ENCODE measurements at regions not wholly inside any gene's neighbourhood (a gene's known extent, or its start where the extent isn't known, plus 50 kb on each side); places are given as distances from the start of the nearest gene placed in this dataset.

DNA sequence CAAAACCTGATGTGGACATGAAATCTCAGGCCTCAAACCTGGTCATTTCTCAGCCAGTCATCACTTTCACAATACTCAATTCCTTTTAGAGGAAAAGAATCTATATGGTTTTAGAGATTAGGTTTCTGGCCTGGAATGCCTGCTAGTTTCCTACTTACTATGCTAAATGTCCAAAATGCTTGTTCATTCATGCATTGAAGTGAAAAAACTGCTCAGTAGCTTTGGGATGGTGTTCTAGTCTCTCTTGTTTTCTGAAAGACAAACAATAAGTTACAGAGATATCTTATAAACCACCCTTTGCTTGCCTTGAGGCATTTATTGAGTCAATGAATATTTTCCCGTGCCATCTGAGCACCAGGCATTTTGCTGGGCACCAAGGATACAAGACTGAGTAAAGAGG lies 1146.5 kb upstream of the GOT2 start:
- H3K27me3 ChIP-seq, result no peaks in the 10 kb centered on the region

DNA sequence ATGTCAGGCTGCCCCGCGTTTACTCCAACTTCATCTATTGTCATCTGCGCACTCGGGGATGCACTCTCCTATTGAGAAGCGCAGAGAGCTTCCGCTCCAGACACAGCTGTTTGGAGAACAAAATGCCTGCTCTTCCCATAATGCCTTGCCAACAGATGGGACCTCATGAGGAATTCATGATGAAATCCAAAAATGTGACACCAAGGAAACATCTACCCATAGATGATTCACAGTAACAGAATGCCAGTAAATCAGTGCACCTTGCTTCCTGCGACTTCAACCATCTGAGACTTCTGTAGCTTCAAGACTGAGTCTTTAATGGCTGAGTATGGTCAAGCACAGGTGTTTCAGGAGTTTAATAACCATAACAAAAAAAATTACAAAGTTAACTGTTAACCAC lies 1144.9 kb upstream of the GOT2 start:
- no peak overlapping the region for H3K27ac ChIP-seq
- in situ Hi-C loops (cut with MboI; ENCODE audit: low sequenced_read_pairs in 4 of 4) (no loop called here), intact Hi-C loops (cut with DNase I; ENCODE audit: low total_unique reads) (no loop called here)
- no peak overlapping the region for H3K4me3 ChIP-seq
- no peaks in the 10 kb centered on the region for H3K27me3 ChIP-seq
- H3K4me1 ChIP-seq, result no peaks in the 10 kb centered on the region
- ATAC-seq, result no peak
- no peak for DNase-seq
- no peaks in the 10 kb centered on the region for H3K36me3 ChIP-seq
- no peaks in the 10 kb centered on the region for H3K9me3 ChIP-seq
- no peak for TF ChIP-seq POLR2A (IDR thresholded peaks at IDR 0.05)
- TF ChIP-seq, protein P1, sequence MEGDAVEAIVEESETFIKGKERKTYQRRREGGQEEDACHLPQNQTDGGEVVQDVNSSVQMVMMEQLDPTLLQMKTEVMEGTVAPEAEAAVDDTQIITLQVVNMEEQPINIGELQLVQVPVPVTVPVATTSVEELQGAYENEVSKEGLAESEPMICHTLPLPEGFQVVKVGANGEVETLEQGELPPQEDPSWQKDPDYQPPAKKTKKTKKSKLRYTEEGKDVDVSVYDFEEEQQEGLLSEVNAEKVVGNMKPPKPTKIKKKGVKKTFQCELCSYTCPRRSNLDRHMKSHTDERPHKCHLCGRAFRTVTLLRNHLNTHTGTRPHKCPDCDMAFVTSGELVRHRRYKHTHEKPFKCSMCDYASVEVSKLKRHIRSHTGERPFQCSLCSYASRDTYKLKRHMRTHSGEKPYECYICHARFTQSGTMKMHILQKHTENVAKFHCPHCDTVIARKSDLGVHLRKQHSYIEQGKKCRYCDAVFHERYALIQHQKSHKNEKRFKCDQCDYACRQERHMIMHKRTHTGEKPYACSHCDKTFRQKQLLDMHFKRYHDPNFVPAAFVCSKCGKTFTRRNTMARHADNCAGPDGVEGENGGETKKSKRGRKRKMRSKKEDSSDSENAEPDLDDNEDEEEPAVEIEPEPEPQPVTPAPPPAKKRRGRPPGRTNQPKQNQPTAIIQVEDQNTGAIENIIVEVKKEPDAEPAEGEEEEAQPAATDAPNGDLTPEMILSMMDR (IDR thresholded peaks at IDR 0.05 in 4 of 5, conservative IDR thresholded peaks at IDR 0.05 in 1 of 5), result no peak

More for the DNA sequence above, 1146.5 kb upstream of the GOT2 start:
- intact Hi-C loops (cut with DNase I; ENCODE audit: low total_unique reads) (no loop called here), in situ Hi-C loops (cut with MboI; ENCODE audit: low sequenced_read_pairs in 4 of 4) (no loop called here)
- H3K36me3 ChIP-seq, result no peaks in the 10 kb centered on the region
- DNase-seq, result no peak
- no peak for ATAC-seq
- H3K4me3 ChIP-seq, result no peak overlapping the region
- no peaks in the 10 kb centered on the region for H3K4me1 ChIP-seq
- no peak overlapping the region for H3K27ac ChIP-seq
- TF ChIP-seq, protein P1 (IDR thresholded peaks at IDR 0.05 in 4 of 5, conservative IDR thresholded peaks at IDR 0.05 in 1 of 5), result no peak
- TF ChIP-seq POLR2A (IDR thresholded peaks at IDR 0.05), result no peak
- H3K9me3 ChIP-seq, result no peaks in the 10 kb centered on the region

DNA sequence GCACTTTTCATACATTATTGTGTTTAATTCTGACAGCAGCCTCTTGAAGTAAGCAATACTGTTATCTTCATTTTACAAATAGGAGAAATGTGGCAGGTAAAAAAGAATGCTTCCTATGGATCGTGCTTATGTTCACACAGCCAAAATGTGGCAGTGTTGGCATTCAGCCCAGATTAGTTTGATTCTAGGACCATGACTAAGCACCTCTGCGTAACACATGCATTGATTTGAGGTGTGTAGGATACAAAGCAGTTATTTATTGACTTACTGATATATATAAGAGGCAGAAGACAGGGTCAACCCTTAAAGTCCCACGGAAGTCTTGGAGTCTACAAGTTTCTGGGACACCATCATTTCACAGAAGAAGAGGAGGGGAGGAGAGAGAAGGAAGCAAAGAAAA lies 1144.4 kb upstream of the GOT2 start:
- H3K4me1 ChIP-seq, result no peaks in the 10 kb centered on the region
- TF ChIP-seq POLR2A (IDR thresholded peaks at IDR 0.05), result no peak
- TF ChIP-seq, protein P1 (IDR thresholded peaks at IDR 0.05 in 4 of 5, conservative IDR thresholded peaks at IDR 0.05 in 1 of 5), result no peak
- intact Hi-C loops (cut with DNase I; ENCODE audit: low total_unique reads) (no loop called here), in situ Hi-C loops (cut with MboI; ENCODE audit: low sequenced_read_pairs in 4 of 4) (no loop called here)
- ATAC-seq (no peak), DNase-seq (no peak)
- no peak overlapping the region for H3K4me3 ChIP-seq
- H3K36me3 ChIP-seq, result no peaks in the 10 kb centered on the region
- H3K9me3 ChIP-seq, result no peaks in the 10 kb centered on the region
- H3K27me3 ChIP-seq, result no peaks in the 10 kb centered on the region
- no peak overlapping the region for H3K27ac ChIP-seq

DNA sequence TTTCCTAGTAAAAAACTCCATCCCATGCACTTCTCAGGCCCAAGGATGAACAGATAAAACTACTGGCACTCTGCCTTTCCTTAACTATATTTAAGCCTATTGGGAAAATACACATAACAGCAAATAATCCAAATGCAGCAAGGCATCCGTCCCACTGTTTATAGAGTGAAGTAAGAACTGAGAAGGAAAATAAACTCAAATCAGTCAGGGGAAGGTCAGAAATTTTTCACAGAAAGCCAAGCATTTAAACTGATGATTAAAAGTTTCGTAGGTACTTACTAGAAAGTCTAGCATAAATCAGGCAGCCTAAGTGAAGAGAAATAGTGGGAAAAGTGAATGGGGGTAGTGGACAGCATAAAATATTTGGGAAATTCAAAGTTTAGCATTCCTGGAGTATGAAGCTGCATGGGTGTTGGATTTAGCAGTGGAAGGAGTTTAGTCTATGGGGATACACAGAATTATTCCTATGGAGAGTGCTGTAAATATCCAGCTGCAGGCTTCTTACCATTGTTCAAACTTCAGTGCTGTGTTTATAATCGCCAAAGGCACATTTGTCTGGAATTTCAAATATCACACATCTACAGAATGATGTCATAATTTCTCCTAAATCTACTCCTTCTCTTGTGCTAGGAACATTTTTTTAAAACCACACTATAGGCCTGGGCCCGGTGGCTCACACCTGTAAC lies 1131.0 kb upstream of the GOT2 start:
- Histone ChIP-seq H3K9me3 (no peaks in the 10 kb centered on the region), H3K4me3 (no peak overlapping the region), H3K27me3 (no peaks in the 10 kb centered on the region), H3K36me3 (no peaks in the 10 kb centered on the region), H3K27ac (no peak overlapping the region), H3K4me1 (no peaks in the 10 kb centered on the region)
- in situ Hi-C loops (cut with MboI; ENCODE audit: low sequenced_read_pairs in 4 of 4), result no loop called here
- ATAC-seq (no peak), DNase-seq (no peak)
- no peak for TF ChIP-seq POLR2A (IDR thresholded peaks at IDR 0.05)
- TF ChIP-seq, protein P1 (IDR thresholded peaks at IDR 0.05 in 4 of 5, conservative IDR thresholded peaks at IDR 0.05 in 1 of 5), result no peak
- intact Hi-C loops (cut with DNase I; ENCODE audit: low total_unique reads), result no loop called here
